Endothelial cell of umbilical vein (primary cell): ENCODE measurements at regions not wholly inside any gene's neighbourhood (a gene's known extent, or its start where the extent isn't known, plus 50 kb on each side); places are given as distances from the start of the nearest gene placed in this dataset.

Source experiments
- BruUV-seq: library from RNA; stranded (reverse); fragments of 400-500 nt; replicated peaks from 2 replicates; lab custom pipeline; 2021; lab: Mats Ljungman, UMichigan
- CTCF ChIA-PET: fragments of 300-600, 350-600 bp; sonication (Branson Sonifier 250); formaldehyde crosslinking; loops from one replicate; lab custom pipeline; 2021; ENCODE audit warnings: antibody characterized with exemption, inconsistent platforms; lab: Charles Lee
- POLR2A ChIA-PET: fragments of 300-600, 350-600 bp; sonication (Branson Sonifier 250); formaldehyde crosslinking; loops from one replicate; lab custom pipeline; 2021; ENCODE audit warnings: antibody characterized with exemption, inconsistent platforms; lab: Charles Lee
- DNase-seq: peaks from one replicate; pipeline ENCODE4 v3.0.0-alpha.2; 2011; ENCODE audit warnings: low read depth, low spot score
- FAIRE-seq: peaks from 2 replicates; lab custom pipeline; 2011; peaks lifted over from hg19 to GRCh38; lab: Jason Lieb, UNC
- H2AFZ ChIP-seq: 2 replicates; pipeline ENCODE4 v1.6.0; 2012; ENCODE audit warnings: low read depth, low read length, control low read depth, inconsistent platforms
- H3K27ac ChIP-seq: 2 replicates; pipeline ENCODE4 v1.5.1; 2011; ENCODE audit warnings: low read depth, mild to moderate bottlenecking, control low read depth, low read length, moderate library complexity; ENCODE audit not compliant: insufficient read depth
- H3K27me3 ChIP-seq, 2 experiments: 2 replicates each; pipeline versions ENCODE4 v1.6.0 to v1.6.1; 2011; ENCODE audit warnings: low read length in 2 of 2, mixed read lengths in 1 of 2; ENCODE audit not compliant: control insufficient read depth in 2 of 2, insufficient read depth in 2 of 2
- H3K36me3 ChIP-seq, 2 experiments: 2 replicates in 1 of 2; 3 replicates in 1 of 2; pipeline ENCODE4 v1.5.1; 2011; ENCODE audit warnings: low read length in 2 of 2, mild to moderate bottlenecking in 1 of 2, moderate library complexity in 1 of 2; ENCODE audit not compliant: control insufficient read depth in 2 of 2, insufficient read depth in 2 of 2; ENCODE audit errors: extremely low read depth in 1 of 2
- H3K4me1 ChIP-seq: 3 replicates; pipeline ENCODE4 v1.5.1; 2011; ENCODE audit warnings: mild to moderate bottlenecking, low read length; ENCODE audit not compliant: control insufficient read depth, insufficient read depth; ENCODE audit errors: extremely low read depth
- H3K4me2 ChIP-seq: 2 replicates; pipeline ENCODE4 v1.6.1; 2011; ENCODE audit warnings: low read length, control low read depth, mixed read lengths; ENCODE audit not compliant: insufficient read depth
- H3K4me3 ChIP-seq, 3 experiments: fragments of 200-600 bp in 1 of 3; sonication (generic), shearing (Covaris generic) in 1 of 3; replicated peaks in 1 of 3; 2 replicates each; pipeline ENCODE4 v1.5.1; 2011 to 2016; ENCODE audit warnings: control low read depth in 3 of 3, low read length in 3 of 3, mild to moderate bottlenecking in 2 of 3, inconsistent platforms in 1 of 3, low read depth in 1 of 3, moderate library complexity in 1 of 3; ENCODE audit not compliant: insufficient read depth in 1 of 3
- H3K79me2 ChIP-seq: 2 replicates; pipeline ENCODE4 v1.6.0; 2012; ENCODE audit warnings: low read length, inconsistent platforms; ENCODE audit not compliant: control insufficient read depth, insufficient read depth
- H3K9ac ChIP-seq: replicated peaks from 2 replicates; pipeline ENCODE3; 2011; ENCODE audit warnings: low read length, control low read depth; ENCODE audit not compliant: insufficient read depth; ENCODE audit errors: extremely low read depth
- H3K9me1 ChIP-seq: replicated peaks from 3 replicates; pipeline ENCODE4 v1.6.0; 2011; ENCODE audit warnings: mild to moderate bottlenecking, low read length; ENCODE audit not compliant: control insufficient read depth, insufficient read depth; ENCODE audit errors: extremely low read depth
- H3K9me3 ChIP-seq: replicated peaks from 2 replicates; pipeline ENCODE4 v1.5.1; 2012; ENCODE audit warnings: low read length, inconsistent platforms; ENCODE audit not compliant: control insufficient read depth, insufficient read depth
- H4K20me1 ChIP-seq: replicated peaks from 2 replicates; pipeline ENCODE3; 2011; ENCODE audit warnings: mild to moderate bottlenecking, low read length; ENCODE audit not compliant: control insufficient read depth, insufficient read depth; ENCODE audit errors: extremely low read depth
- EZH2 ChIP-seq: IDR thresholded peaks from 2 replicates; pipeline ENCODE4 v1.6.1; 2012; ENCODE audit warnings: borderline replicate concordance, low read depth, mild to moderate bottlenecking, moderate library complexity, low read length, inconsistent platforms; ENCODE audit not compliant: severe bottlenecking
- FOS ChIP-seq: IDR thresholded peaks from 2 replicates; pipeline ENCODE4 v1.6.1; 2011; ENCODE audit warnings: mild to moderate bottlenecking, low read length, moderate library complexity, borderline replicate concordance; ENCODE audit not compliant: insufficient read depth
- GATA2 ChIP-seq: IDR thresholded peaks from 2 replicates; pipeline ENCODE4 v1.7.0; 2011; ENCODE audit warnings: low read depth, mild to moderate bottlenecking, moderate library complexity, mixed read lengths, low read length; ENCODE audit not compliant: insufficient read length, insufficient read depth
- JUN ChIP-seq: IDR thresholded peaks from 2 replicates; pipeline ENCODE4 v1.6.1; 2011; ENCODE audit warnings: borderline replicate concordance, low read depth; ENCODE audit not compliant: insufficient read length, insufficient read depth
- MYC ChIP-seq: IDR thresholded peaks from one replicate; pipeline ENCODE4 v1.6.1; 2011; ENCODE audit warnings: mild to moderate bottlenecking, low read depth, low read length
- POLR2A ChIP-seq: IDR thresholded peaks from 2 replicates; pipeline ENCODE4 v1.6.1; 2012; ENCODE audit warnings: low read depth, mild to moderate bottlenecking, control low read depth, low read length
- POLR2AphosphoS5 ChIP-seq: IDR thresholded peaks from 2 replicates; pipeline ENCODE4 v1.6.1; 2012; ENCODE audit warnings: low read depth, mild to moderate bottlenecking, control low read depth, low read length, moderate library complexity; ENCODE audit not compliant: insufficient read depth
- dilution Hi-C: fragments of 300-500 bp; cut with MboI; formaldehyde crosslinking; loops from one replicate; pipeline ENCODE4 v1.15.0; 2019; ENCODE audit warnings: low sequenced_read_pairs; ENCODE audit not compliant: extremely low pct_ligation_motif_present
- intact Hi-C: fragments of 100-400 bp; cut with micrococcal nuclease; formaldehyde crosslinking; loops from one replicate; pipeline ENCODE4 v1.10.0; 2022
- TF ChIP-seq, protein P1 (sequence below): IDR thresholded peaks from 2 replicates; pipeline ENCODE4 v1.6.1; 2011; ENCODE audit not compliant: insufficient read depth, insufficient read length
- TF ChIP-seq, protein P2 (sequence below), 2 donors: IDR thresholded peaks; 1 replicate in 1 of 2; 2 replicates in 1 of 2; pipeline ENCODE4 v1.5.1; 2011; ENCODE audit warnings: low read length in 2 of 2, mild to moderate bottlenecking in 2 of 2, moderate library complexity in 2 of 2, control low read depth in 1 of 2, inconsistent platforms in 1 of 2, low read depth in 1 of 2; ENCODE audit not compliant: insufficient read depth in 1 of 2; ENCODE audit errors: extremely low read depth in 1 of 2

DNA sequence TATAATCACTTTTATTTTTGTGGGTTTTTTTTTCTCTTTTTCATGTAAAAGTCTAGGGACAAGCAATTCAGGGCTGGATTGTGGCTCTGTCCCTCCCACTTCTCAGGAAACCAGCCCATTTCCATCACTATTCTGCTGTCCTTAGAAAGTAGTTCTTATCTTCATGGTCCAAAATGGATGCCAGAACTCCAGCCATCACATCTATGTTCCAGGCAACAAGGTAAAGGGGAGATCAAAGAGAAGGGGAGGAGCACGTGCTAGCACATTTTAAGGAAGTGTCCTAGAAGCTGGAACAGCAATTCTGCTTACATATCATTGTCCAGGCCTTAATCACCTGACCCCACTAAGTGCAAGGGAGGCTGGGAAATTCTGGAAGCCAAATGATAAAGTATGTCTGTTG is 181.1 kb upstream of the C2CD4B start:
- H2AFZ ChIP-seq: no peak overlapping the region
- H3K4me1 ChIP-seq: no peaks in the 10 kb centered on the region
- no peak overlapping the region for H3K9ac ChIP-seq
- TF ChIP-seq, protein P1, sequence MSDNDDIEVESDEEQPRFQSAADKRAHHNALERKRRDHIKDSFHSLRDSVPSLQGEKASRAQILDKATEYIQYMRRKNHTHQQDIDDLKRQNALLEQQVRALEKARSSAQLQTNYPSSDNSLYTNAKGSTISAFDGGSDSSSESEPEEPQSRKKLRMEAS: no peak
- TF ChIP-seq FOS: no peak
- TF ChIP-seq POLR2AphosphoS5: no peak
- TF ChIP-seq JUN: no peak
- TF ChIP-seq MYC: no peak
- TF ChIP-seq, protein P2, sequence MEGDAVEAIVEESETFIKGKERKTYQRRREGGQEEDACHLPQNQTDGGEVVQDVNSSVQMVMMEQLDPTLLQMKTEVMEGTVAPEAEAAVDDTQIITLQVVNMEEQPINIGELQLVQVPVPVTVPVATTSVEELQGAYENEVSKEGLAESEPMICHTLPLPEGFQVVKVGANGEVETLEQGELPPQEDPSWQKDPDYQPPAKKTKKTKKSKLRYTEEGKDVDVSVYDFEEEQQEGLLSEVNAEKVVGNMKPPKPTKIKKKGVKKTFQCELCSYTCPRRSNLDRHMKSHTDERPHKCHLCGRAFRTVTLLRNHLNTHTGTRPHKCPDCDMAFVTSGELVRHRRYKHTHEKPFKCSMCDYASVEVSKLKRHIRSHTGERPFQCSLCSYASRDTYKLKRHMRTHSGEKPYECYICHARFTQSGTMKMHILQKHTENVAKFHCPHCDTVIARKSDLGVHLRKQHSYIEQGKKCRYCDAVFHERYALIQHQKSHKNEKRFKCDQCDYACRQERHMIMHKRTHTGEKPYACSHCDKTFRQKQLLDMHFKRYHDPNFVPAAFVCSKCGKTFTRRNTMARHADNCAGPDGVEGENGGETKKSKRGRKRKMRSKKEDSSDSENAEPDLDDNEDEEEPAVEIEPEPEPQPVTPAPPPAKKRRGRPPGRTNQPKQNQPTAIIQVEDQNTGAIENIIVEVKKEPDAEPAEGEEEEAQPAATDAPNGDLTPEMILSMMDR (IDR thresholded peaks at IDR 0.05; ENCODE audit: extremely low read depth in 1 of 2, insufficient read depth in 1 of 2, low read depth in 1 of 2, low read length in 2 of 2): no peak
- no peak for TF ChIP-seq POLR2A
- no peak for TF ChIP-seq EZH2
- TF ChIP-seq GATA2: no peak
- no peak overlapping the region for H3K27ac ChIP-seq
- H3K36me3 ChIP-seq: no peaks in the 10 kb centered on the region
- H3K9me3 ChIP-seq: no peaks in the 10 kb centered on the region
- dilution Hi-C loops (no loop called here), intact Hi-C loops (no loop called here)
- H3K4me2 ChIP-seq: no peak overlapping the region
- CTCF ChIA-PET: no interaction called here
- no TSS peak for BruUV-seq
- peaks cover 0 to 2% of the 10 kb centered on the region in 2 experiments for H3K27me3 ChIP-seq
- no peak for FAIRE-seq
- POLR2A ChIA-PET: no interaction called here
- DNase-seq: no peak
- H3K9me1 ChIP-seq: no peaks in the 10 kb centered on the region
- no peaks in the 10 kb centered on the region for H3K79me2 ChIP-seq
- H4K20me1 ChIP-seq: no peaks in the 10 kb centered on the region
- H3K4me3 ChIP-seq: no peak overlapping the region
